GM12878 (cell line): ENCODE measurements at regions not wholly inside any gene's neighbourhood (a gene's known extent, or its start where the extent isn't known, plus 50 kb on each side); places are given as distances from the start of the nearest gene placed in this dataset.

Experiments
- ATAC-seq: fragments of 200-7000 bp; cut with Tn5 transposase; 3 replicates; pipeline ENCODE4 v1.9.1; 2020; ENCODE audit warnings: mild to moderate bottlenecking, moderate library complexity
- BruUV-seq: library from RNA; stranded (reverse); fragments of 400-500 nt; replicated peaks from 2 replicates; lab custom pipeline; 2021; lab: Mats Ljungman, UMichigan
- CTCF ChIA-PET: fragments of 300-600 bp; sonication (Branson Sonifier 250); formaldehyde crosslinking; extraction: SDS; loops from one replicate; lab custom pipeline; 2021; ENCODE audit warnings: inconsistent platforms; lab: Yijun Ruan, JAX
- POLR2A ChIA-PET: fragments of 350-600 bp; formaldehyde crosslinking; extraction: SDS; loops from one replicate; lab custom pipeline; 2021; ENCODE audit warnings: inconsistent platforms; lab: Charles Lee
- RAD21 ChIA-PET: fragments of 300-600 bp; sonication (Branson Sonifier 250); formaldehyde crosslinking; loops from one replicate; lab custom pipeline; 2023; ENCODE audit warnings: antibody characterized with exemption; ENCODE audit not compliant: unreplicated experiment; lab: Charles Lee
- SMC1A ChIA-PET: fragments of 300-600 bp; sonication (Branson Sonifier 250); formaldehyde crosslinking; loops from one replicate; lab custom pipeline; 2023; ENCODE audit not compliant: unreplicated experiment, uncharacterized antibody; lab: Charles Lee
- DNase-seq: peaks from one replicate; pipeline ENCODE4 v3.0.0-alpha.2; 2011; ENCODE audit warnings: low read depth, low spot score
- FAIRE-seq: peaks from 3 replicates; lab custom pipeline; 2011; peaks lifted over from hg19 to GRCh38; lab: Jason Lieb, UNC
- H2AFZ ChIP-seq: 2 replicates; pipeline ENCODE4 v1.6.0; 2011; ENCODE audit warnings: low read depth, low read length, control low read depth; ENCODE audit not compliant: control insufficient read depth
- H3K27ac ChIP-seq: 2 replicates; pipeline ENCODE4 v1.5.1; 2011; ENCODE audit warnings: control low read depth; ENCODE audit not compliant: control insufficient read depth, insufficient read depth
- H3K27me3 ChIP-seq, 2 experiments: replicated peaks in 1 of 2; 2 replicates each; pipeline versions ENCODE4 v1.6.0 to v1.6.1; 2011; ENCODE audit warnings: low read length in 1 of 2; ENCODE audit not compliant: control insufficient read depth in 2 of 2, insufficient read depth in 2 of 2
- H3K36me3 ChIP-seq, 2 experiments: 2 replicates each; pipeline ENCODE4 v1.5.1; 2011; ENCODE audit warnings: low read length in 1 of 2; ENCODE audit not compliant: control insufficient read depth in 2 of 2, insufficient read depth in 2 of 2
- H3K4me1 ChIP-seq: 2 replicates; pipeline ENCODE4 v1.6.1; 2011; ENCODE audit warnings: mild to moderate bottlenecking, low read length, moderate library complexity, mixed read lengths; ENCODE audit not compliant: control insufficient read depth, insufficient read depth
- H3K4me2 ChIP-seq: 2 replicates; pipeline ENCODE4 v1.6.0; 2011; ENCODE audit warnings: control low read depth; ENCODE audit not compliant: control insufficient read depth, insufficient read depth
- H3K4me3 ChIP-seq: fragments of 200-600 bp; sonication (generic); 2 replicates; pipeline ENCODE4 v1.5.1; 2016
- H3K79me2 ChIP-seq: 2 replicates; pipeline ENCODE4 v1.6.0; 2011; ENCODE audit warnings: low read length; ENCODE audit not compliant: control insufficient read depth, insufficient read depth
- H3K9ac ChIP-seq: 2 replicates; pipeline ENCODE4 v1.8.0; 2011; ENCODE audit warnings: low read length, control low read depth, mixed read lengths; ENCODE audit not compliant: control insufficient read depth, insufficient read depth
- H3K9me3 ChIP-seq: replicated peaks from 3 replicates; pipeline ENCODE4 v1.5.1; 2011; ENCODE audit warnings: mild to moderate bottlenecking, low read length; ENCODE audit not compliant: control insufficient read depth, insufficient read depth
- H4K20me1 ChIP-seq: 2 replicates; pipeline ENCODE4 v1.6.0; 2011; ENCODE audit not compliant: control insufficient read depth, insufficient read depth
- CHD4 ChIP-seq: fragments of 200-600 bp; sonication (generic); IDR thresholded peaks from 2 replicates; pipeline ENCODE4 v1.6.1; 2016; ENCODE audit warnings: mild to moderate bottlenecking
- CREM ChIP-seq: IDR thresholded peaks from 2 replicates; pipeline ENCODE4 v1.6.1; 2014; ENCODE audit warnings: antibody characterized with exemption, low read depth
- EED ChIP-seq: sonication (generic); IDR thresholded peaks from 2 replicates; pipeline ENCODE4 v1.6.1; 2016; ENCODE audit warnings: antibody characterized with exemption, low read depth
- ESRRA ChIP-seq: IDR thresholded peaks from 2 replicates; pipeline ENCODE4 v1.6.1; 2012; ENCODE audit warnings: mild to moderate bottlenecking, low read length, improper control_type of control experiment
- GATAD2B ChIP-seq: fragments of 450-650 bp; conservative IDR thresholded peaks from 2 replicates; pipeline ENCODE4 v1.6.1; 2017; ENCODE audit warnings: low read depth, mild to moderate bottlenecking, moderate library complexity
- RAD21 ChIP-seq: IDR thresholded peaks from 2 replicates; pipeline ENCODE4 v1.6.1; 2011; ENCODE audit warnings: mild to moderate bottlenecking, low read depth, low read length, moderate library complexity; ENCODE audit not compliant: insufficient read depth
- ZBED1 ChIP-seq: IDR thresholded peaks from 2 replicates; pipeline ENCODE4 v1.6.1; 2016; ENCODE audit warnings: borderline replicate concordance
- WGBS: methylation state at CpG from one replicate; pipeline ENCODE4 v1.1.6; 2016; ENCODE audit warnings: low lambda C conversion rate; ENCODE audit not compliant: insufficient replicate concordance, insufficient coverage; ENCODE audit errors: missing lambda C conversion rate; 5-methylcytosine and 5-hydroxymethylcytosine counted together
- in situ Hi-C: fragments of 300-500 bp; cut with MboI; formaldehyde crosslinking; loops from 9 replicates; pipeline ENCODE4 v1.14.3; 2018; ENCODE audit warnings: mixed read lengths
- intact Hi-C: fragments of 100-400 bp; cut with micrococcal nuclease; formaldehyde crosslinking; loops from one replicate; pipeline ENCODE4 v1.14.2; 2022; ENCODE audit not compliant: unreplicated experiment
- TF ChIP-seq, protein P1 (sequence below): IDR thresholded peaks from 2 replicates; pipeline ENCODE4 v1.6.1; 2011; ENCODE audit warnings: low read depth, mild to moderate bottlenecking, low read length, moderate library complexity, borderline replicate concordance; ENCODE audit errors: extremely low read depth
- TF ChIP-seq, protein P2 (sequence below): IDR thresholded peaks from 2 replicates; pipeline ENCODE4 v1.6.1; 2011; ENCODE audit warnings: low read depth, low read length, improper control_type of control experiment, borderline replicate concordance

DNA sequence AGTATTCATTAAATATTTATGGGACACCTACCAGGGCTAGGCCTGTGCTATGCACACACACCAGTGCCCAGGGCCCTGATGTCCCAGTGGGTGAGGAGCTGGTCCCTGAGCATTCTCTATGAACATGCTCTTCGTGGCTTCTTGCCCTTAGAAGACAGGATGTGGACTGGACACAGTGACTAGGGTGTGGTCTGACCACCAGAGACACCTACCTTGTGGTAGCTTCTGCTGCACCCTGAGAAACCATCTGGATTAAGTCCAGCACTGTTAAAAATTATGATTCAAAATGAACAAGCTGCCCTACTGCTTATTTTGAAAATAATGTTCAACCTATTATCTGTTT is 112.9 kb upstream of the RPS6KA2 start:
- BruUV-seq: no TSS peak
- peaks cover 0 to 3% of the 10 kb centered on the region in 2 experiments; a peak in 2 of 4 replicates for H3K27me3 ChIP-seq
- H2AFZ ChIP-seq: no peak overlapping the region
- intact Hi-C loops: no loop called here
- TF ChIP-seq, protein P1, sequence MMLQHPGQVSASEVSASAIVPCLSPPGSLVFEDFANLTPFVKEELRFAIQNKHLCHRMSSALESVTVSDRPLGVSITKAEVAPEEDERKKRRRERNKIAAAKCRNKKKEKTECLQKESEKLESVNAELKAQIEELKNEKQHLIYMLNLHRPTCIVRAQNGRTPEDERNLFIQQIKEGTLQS: no peak
- TF ChIP-seq ESRRA (no peak), CREM (no peak)
- H3K79me2 ChIP-seq: no peaks in the 10 kb centered on the region
- in situ Hi-C loops: no loop called here
- H3K4me2 ChIP-seq: no peak overlapping the region
- DNase-seq (no peak), ATAC-seq (no peak), FAIRE-seq (no peak)
- POLR2A ChIA-PET: no interaction called here
- no peak overlapping the region for H3K27ac ChIP-seq
- RAD21 ChIA-PET: no interaction called here
- SMC1A ChIA-PET: interaction anchor here (0.5 kb wide), 1 partner anchor 345 kb away, joined by 4 read pairs; no protein-coding TSS in a partner anchor
- CTCF ChIA-PET: interaction anchor here (1.0 to 1.1 kb wide), 2 partner anchors 15 to 36 kb away, joined by 3 read pairs; no protein-coding TSS in a partner anchor
- H3K36me3 ChIP-seq: no peaks in the 10 kb centered on the region
- WGBS: 0% methylated on average over 1 of the region's 1 CpG
- H3K4me1 ChIP-seq: no peaks in the 10 kb centered on the region
- no peak overlapping the region for H3K4me3 ChIP-seq
- no peaks in the 10 kb centered on the region for H4K20me1 ChIP-seq
- no peaks in the 10 kb centered on the region for H3K9me3 ChIP-seq
- no peak overlapping the region for H3K9ac ChIP-seq

DNA sequence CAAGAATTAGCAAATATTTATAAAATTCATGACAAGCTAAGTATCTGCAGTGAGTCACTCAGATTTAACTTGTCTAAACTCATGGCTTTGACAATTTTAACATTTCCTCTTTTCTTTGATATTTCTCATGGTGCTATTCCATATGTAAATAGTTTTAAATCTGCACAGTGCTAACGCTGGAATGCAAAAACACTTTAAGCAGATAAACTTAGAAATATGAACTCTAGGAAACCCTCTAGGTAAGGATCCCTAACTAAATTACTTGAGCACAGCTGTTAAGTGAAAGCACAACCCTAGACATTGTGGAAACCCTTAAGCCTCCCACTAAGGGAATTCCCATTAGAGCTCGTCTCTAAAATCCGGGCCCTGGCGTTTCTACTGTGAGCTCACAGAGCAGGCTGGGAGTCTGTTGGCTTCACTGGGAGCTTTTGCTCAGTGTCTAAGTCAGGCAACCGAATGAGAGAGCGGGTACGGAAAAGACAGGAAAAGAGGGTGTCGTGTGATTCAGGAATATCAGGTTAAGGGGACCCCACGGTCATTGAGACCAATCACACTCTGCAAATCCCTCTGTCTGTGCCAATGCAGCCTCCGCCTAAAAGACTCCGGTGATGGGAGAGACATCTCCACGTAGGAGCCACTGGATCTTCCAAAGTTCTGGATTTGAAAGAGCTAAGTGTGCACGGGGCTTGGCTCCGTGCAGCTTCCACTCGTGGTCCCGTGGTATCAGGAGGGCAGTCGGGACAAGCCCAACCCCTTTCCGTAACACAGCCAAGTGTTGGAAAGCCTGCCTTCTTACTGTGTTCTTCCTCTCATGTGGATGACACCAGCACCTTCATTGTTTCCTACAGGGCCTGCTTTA is 112.3 kb upstream of the RPS6KA2 start:
- Histone ChIP-seq H3K27ac (no peak overlapping the region), H3K4me2 (no peak overlapping the region), H4K20me1 (no peaks in the 10 kb centered on the region), H3K9me3 (no peaks in the 10 kb centered on the region), H3K79me2 (no peaks in the 10 kb centered on the region), H3K9ac (no peak overlapping the region), H3K36me3 (no peaks in the 10 kb centered on the region), H3K27me3 (peaks cover 0 to 3% of the 10 kb centered on the region in 2 experiments; a peak in 2 of 4 replicates), H2AFZ (no peak overlapping the region), H3K4me3 (no peak overlapping the region), H3K4me1 (no peaks in the 10 kb centered on the region)
- intact Hi-C loops: no loop called here
- DNase-seq: no peak
- ATAC-seq: no peak
- 46% methylated on average over 18 of the region's 18 CpGs for WGBS
- no TSS peak for BruUV-seq
- POLR2A ChIA-PET: no interaction called here
- TF ChIP-seq, protein P2, sequence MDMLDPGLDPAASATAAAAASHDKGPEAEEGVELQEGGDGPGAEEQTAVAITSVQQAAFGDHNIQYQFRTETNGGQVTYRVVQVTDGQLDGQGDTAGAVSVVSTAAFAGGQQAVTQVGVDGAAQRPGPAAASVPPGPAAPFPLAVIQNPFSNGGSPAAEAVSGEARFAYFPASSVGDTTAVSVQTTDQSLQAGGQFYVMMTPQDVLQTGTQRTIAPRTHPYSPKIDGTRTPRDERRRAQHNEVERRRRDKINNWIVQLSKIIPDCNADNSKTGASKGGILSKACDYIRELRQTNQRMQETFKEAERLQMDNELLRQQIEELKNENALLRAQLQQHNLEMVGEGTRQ: no peak
- TF ChIP-seq ZBED1 (no peak), GATAD2B (no peak), RAD21 (no peak), EED (no peak), CHD4 (no peak)
- TF ChIP-seq, protein P1: no peak
- SMC1A ChIA-PET: interaction anchor here (0.5 to 0.9 kb wide), 2 partner anchors 27 to 345 kb away, joined by 3 to 4 read pairs; no protein-coding TSS in a partner anchor
- RAD21 ChIA-PET: no interaction called here
- no peak for FAIRE-seq
- CTCF ChIA-PET: interaction anchor here (1.0 to 1.1 kb wide), 3 partner anchors 11 to 37 kb away, joined by 3 read pairs; no protein-coding TSS in a partner anchor
- in situ Hi-C loops: no loop called here
